ENCODE measurements at regions not wholly inside any gene's neighbourhood (a gene's known extent, or its start where the extent isn't known, plus 50 kb on each side); places are given as distances from the start of the nearest gene placed in this dataset.

DNA sequence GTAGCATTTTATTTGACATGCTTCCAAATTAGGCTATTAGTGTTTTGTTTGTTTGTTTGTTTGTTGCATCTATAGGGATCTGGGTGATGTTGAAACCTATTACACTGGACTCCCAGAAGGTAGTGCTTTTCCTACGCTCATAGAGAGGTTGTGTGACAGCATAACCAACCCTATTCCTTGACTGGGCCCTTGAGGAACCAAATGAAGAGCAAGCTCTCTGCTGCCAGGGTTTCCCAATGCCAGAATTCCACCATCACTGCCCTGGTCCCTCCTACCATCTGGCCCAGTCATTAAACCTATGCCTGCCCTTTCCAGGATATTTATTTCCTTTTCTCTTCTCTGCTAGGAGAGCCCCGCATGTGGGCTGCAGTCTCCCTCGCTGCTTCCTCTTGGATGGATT lies 210.6 kb downstream of the IRS2 start:
- TF ChIP-seq, protein P1, sequence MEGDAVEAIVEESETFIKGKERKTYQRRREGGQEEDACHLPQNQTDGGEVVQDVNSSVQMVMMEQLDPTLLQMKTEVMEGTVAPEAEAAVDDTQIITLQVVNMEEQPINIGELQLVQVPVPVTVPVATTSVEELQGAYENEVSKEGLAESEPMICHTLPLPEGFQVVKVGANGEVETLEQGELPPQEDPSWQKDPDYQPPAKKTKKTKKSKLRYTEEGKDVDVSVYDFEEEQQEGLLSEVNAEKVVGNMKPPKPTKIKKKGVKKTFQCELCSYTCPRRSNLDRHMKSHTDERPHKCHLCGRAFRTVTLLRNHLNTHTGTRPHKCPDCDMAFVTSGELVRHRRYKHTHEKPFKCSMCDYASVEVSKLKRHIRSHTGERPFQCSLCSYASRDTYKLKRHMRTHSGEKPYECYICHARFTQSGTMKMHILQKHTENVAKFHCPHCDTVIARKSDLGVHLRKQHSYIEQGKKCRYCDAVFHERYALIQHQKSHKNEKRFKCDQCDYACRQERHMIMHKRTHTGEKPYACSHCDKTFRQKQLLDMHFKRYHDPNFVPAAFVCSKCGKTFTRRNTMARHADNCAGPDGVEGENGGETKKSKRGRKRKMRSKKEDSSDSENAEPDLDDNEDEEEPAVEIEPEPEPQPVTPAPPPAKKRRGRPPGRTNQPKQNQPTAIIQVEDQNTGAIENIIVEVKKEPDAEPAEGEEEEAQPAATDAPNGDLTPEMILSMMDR (IDR thresholded peaks at IDR 0.05 in 4 of 5, conservative IDR thresholded peaks at IDR 0.05 in 1 of 5), result no peak
- no peak for TF ChIP-seq POLR2A (IDR thresholded peaks at IDR 0.05)

Data from gastrocnemius medialis (tissue), 4 donors.